IMR-90 (cell line): ENCODE measurements at regions not wholly inside any gene's neighbourhood (a gene's known extent, or its start where the extent isn't known, plus 50 kb on each side); places are given as distances from the start of the nearest gene placed in this dataset.
"Not testable (repeated sequence)": the region's sequence is repeated elsewhere in the genome, so short reads cannot be mapped to it uniquely, and the experiment has no call there.

Source experiments
- ATAC-seq: fragments of 200-7000 bp; cut with Tn5 transposase; 2 replicates; pipeline ENCODE4 v1.9.1; 2020; ENCODE audit warnings: low read depth, mild to moderate bottlenecking, moderate library complexity
- BruUV-seq: library from RNA; stranded (reverse); fragments of 400-500 nt; replicated peaks from 2 replicates; lab custom pipeline; 2021; lab: Mats Ljungman, UMichigan
- CTCF ChIA-PET: fragments of 300-600 bp; formaldehyde crosslinking; extraction: SDS; loops from one replicate; lab custom pipeline; 2021; ENCODE audit warnings: antibody characterized with exemption; lab: Yijun Ruan, JAX
- POLR2A ChIA-PET: fragments of 300-600 bp; sonication (Branson Sonifier 250); formaldehyde crosslinking; loops from one replicate; lab custom pipeline; 2022; ENCODE audit warnings: antibody characterized with exemption; ENCODE audit not compliant: unreplicated experiment; lab: Charles Lee
- DNase-seq: peaks from one replicate; pipeline ENCODE4 v3.0.0; 2013
- H2AFZ ChIP-seq: replicated peaks from 2 replicates; pipeline ENCODE3; 2013; ENCODE audit warnings: low read length, mild to moderate bottlenecking; ENCODE audit not compliant: poor library complexity
- H2AK5ac ChIP-seq: 2 replicates; pipeline ENCODE4 v1.6.1; 2013; ENCODE audit warnings: low read depth, low read length, inconsistent platforms
- H2AK9ac ChIP-seq: replicated peaks from 2 replicates; pipeline ENCODE3; 2013; ENCODE audit warnings: mild to moderate bottlenecking, low read depth, low read length, moderate library complexity; ENCODE audit not compliant: poor library complexity
- H2BK120ac ChIP-seq: 2 replicates; pipeline ENCODE4 v1.6.1; 2013; ENCODE audit warnings: low read depth, low read length, inconsistent platforms
- H2BK15ac ChIP-seq: 3 replicates; pipeline ENCODE4 v1.6.1; 2013; ENCODE audit warnings: low read depth, low read length, inconsistent platforms
- H2BK20ac ChIP-seq: 2 replicates; pipeline ENCODE4 v1.6.1; 2013; ENCODE audit warnings: low read depth, mild to moderate bottlenecking, inconsistent platforms, low read length, moderate library complexity
- H2BK5ac ChIP-seq: 2 replicates; pipeline ENCODE4 v1.6.1; 2013; ENCODE audit warnings: mild to moderate bottlenecking, low read depth, low read length, inconsistent platforms; ENCODE audit not compliant: poor library complexity, severe bottlenecking
- H3K14ac ChIP-seq: replicated peaks from 2 replicates; pipeline ENCODE4 v1.6.1; 2013; ENCODE audit warnings: low read depth, low read length, inconsistent platforms
- H3K18ac ChIP-seq: 2 replicates; pipeline ENCODE4 v1.6.1; 2013; ENCODE audit warnings: low read depth, low read length, control low read depth
- H3K23ac ChIP-seq: 2 replicates; pipeline ENCODE4 v1.6.1; 2013; ENCODE audit warnings: low read depth, low read length, inconsistent platforms
- H3K27ac ChIP-seq: 2 replicates; pipeline ENCODE4 v1.5.1; 2013; ENCODE audit warnings: mild to moderate bottlenecking, control low read depth, low read length; ENCODE audit not compliant: insufficient read depth
- H3K27me3 ChIP-seq: 2 replicates; pipeline ENCODE4 v1.6.1; 2013; ENCODE audit warnings: low read length; ENCODE audit not compliant: control insufficient read depth, insufficient read depth
- H3K36me3 ChIP-seq: 2 replicates; pipeline ENCODE4 v1.6.1; 2013; ENCODE audit warnings: low read length, mixed read lengths; ENCODE audit not compliant: control insufficient read depth, insufficient read depth
- H3K4ac ChIP-seq: 2 replicates; pipeline ENCODE4 v1.6.1; 2013; ENCODE audit warnings: low read depth, low read length, inconsistent platforms
- H3K4me1 ChIP-seq: 2 replicates; pipeline ENCODE4 v1.6.1; 2013; ENCODE audit warnings: low read length, mixed read lengths; ENCODE audit not compliant: control insufficient read depth, insufficient read depth
- H3K4me2 ChIP-seq: 2 replicates; pipeline ENCODE4 v1.6.1; 2013; ENCODE audit warnings: low read depth, mild to moderate bottlenecking, control low read depth, low read length, moderate library complexity
- H3K4me3 ChIP-seq: 2 replicates; pipeline ENCODE4 v1.5.1; 2013; ENCODE audit warnings: low read depth, mild to moderate bottlenecking, control low read depth, low read length, moderate library complexity; ENCODE audit not compliant: insufficient read depth
- H3K56ac ChIP-seq: 2 replicates; pipeline ENCODE4 v1.6.1; 2013; ENCODE audit warnings: low read length, inconsistent platforms; ENCODE audit not compliant: insufficient read depth; ENCODE audit errors: extremely low read depth
- H3K79me1 ChIP-seq, 2 experiments: 2 replicates each; pipeline ENCODE4 v1.6.1; 2013; ENCODE audit warnings: low read length in 2 of 2, inconsistent platforms in 1 of 2, low read depth in 1 of 2
- H3K9ac ChIP-seq: 2 replicates; pipeline ENCODE4 v1.6.1; 2013; ENCODE audit warnings: low read depth, low read length, control low read depth
- H3K9me1 ChIP-seq: 2 replicates; pipeline ENCODE4 v1.6.1; 2013; ENCODE audit warnings: low read length, inconsistent platforms; ENCODE audit not compliant: insufficient read depth
- H3K9me3 ChIP-seq: 2 replicates; pipeline ENCODE4 v1.6.1; 2013; ENCODE audit warnings: low read length; ENCODE audit not compliant: control insufficient read depth, insufficient read depth
- H4K20me1 ChIP-seq: 2 replicates; pipeline ENCODE4 v1.6.1; 2013; ENCODE audit warnings: low read length, inconsistent platforms; ENCODE audit not compliant: insufficient read depth
- H4K5ac ChIP-seq: 2 replicates; pipeline ENCODE4 v1.6.1; 2013; ENCODE audit warnings: mild to moderate bottlenecking, low read depth, low read length, control low read depth
- H4K8ac ChIP-seq, 2 experiments: 2 replicates each; pipeline ENCODE4 v1.6.1; 2013; ENCODE audit warnings: low read depth in 2 of 2, low read length in 2 of 2, control low read depth in 1 of 2, inconsistent platforms in 1 of 2
- H4K91ac ChIP-seq: 2 replicates; pipeline ENCODE4 v1.6.1; 2013; ENCODE audit warnings: low read depth, low read length, inconsistent platforms; ENCODE audit not compliant: insufficient read depth
- MAFK ChIP-seq: IDR thresholded peaks from 2 replicates; pipeline ENCODE4 v1.6.1; 2012; ENCODE audit warnings: low read depth, low read length, improper control_type of control experiment
- NFE2L2 ChIP-seq: fragments of 150-350 bp; IDR thresholded peaks from 2 replicates; pipeline ENCODE4 v1.6.1; 2016; ENCODE audit warnings: low read depth, mild to moderate bottlenecking, low read length
- POLR2A ChIP-seq: IDR thresholded peaks from 2 replicates; pipeline ENCODE4 v1.6.1; 2012; ENCODE audit warnings: mild to moderate bottlenecking, low read depth, low read length
- SMC3 ChIP-seq: fragments of 150-350 bp; IDR thresholded peaks from 2 replicates; pipeline ENCODE4 v1.6.1; 2016; ENCODE audit warnings: low read depth, mild to moderate bottlenecking, antibody characterized with exemption, low read length, moderate library complexity
- WGBS, 2 experiments: methylation state at CpG; one replicate each; pipeline versions ENCODE4 v1.1.5 to v1.1.7; 2013; ENCODE audit warnings: missing lambda C conversion rate in 2 of 2; ENCODE audit not compliant: insufficient read length in 1 of 2; ENCODE audit errors: extremely low coverage in 2 of 2; 5-methylcytosine and 5-hydroxymethylcytosine counted together
- dilution Hi-C: fragments of 300-500 bp; cut with HindIII; formaldehyde crosslinking; loops from one replicate; pipeline ENCODE4 v1.14.3; 2018; ENCODE audit warnings: low sequenced_read_pairs; ENCODE audit not compliant: unreplicated experiment
- in situ Hi-C: fragments of 300-500 bp; cut with MboI; formaldehyde crosslinking; loops from 3 replicates; pipeline ENCODE4 v1.14.3; 2019; ENCODE audit warnings: low sequenced_read_pairs, inconsistent platforms, mixed read lengths
- intact Hi-C: fragments of 100-400 bp; cut with micrococcal nuclease; formaldehyde crosslinking; loops from 2 replicates; pipeline ENCODE4 v1.10.0; 2022
- TF ChIP-seq, protein P1 (sequence below): conservative IDR thresholded peaks from 2 replicates; pipeline ENCODE4 v1.5.1; 2012; ENCODE audit warnings: mild to moderate bottlenecking, low read depth, low read length, improper control_type of control experiment

DNA sequence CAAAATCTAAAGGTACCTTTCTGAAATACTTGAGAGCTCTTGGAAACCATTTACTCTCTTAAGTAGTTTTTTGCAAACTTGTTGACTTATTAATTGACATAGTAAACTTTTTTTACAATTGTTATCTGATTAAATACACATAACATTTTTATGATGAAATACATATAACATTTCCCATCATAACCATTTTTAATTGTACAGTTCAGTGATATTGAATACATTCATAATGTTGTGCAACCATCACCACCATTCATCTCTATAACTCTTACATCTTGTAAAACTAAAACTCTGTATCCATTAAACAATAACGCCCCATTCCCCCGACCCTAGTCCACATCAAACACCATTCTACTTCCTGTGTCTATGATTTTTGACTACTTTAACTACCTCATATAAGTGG lies 95.7 kb upstream of the ZNF648 start:
- Histone ChIP-seq H3K4me2 (no peak overlapping the region), H2BK120ac (no peak overlapping the region), H3K18ac (no peak overlapping the region), H2AK9ac (no peak overlapping the region), H3K9ac (no peak overlapping the region), H3K4me3 (no peak overlapping the region), H3K9me3 (peaks cover 2% of the 10 kb centered on the region; the same call in 1 of the 2 replicates), H3K79me1 (no peaks in the 10 kb centered on the region), H3K23ac (no peak overlapping the region), H3K27ac (no peak overlapping the region), H2AFZ (no peak overlapping the region), H4K5ac (no peak overlapping the region), H3K36me3 (no peaks in the 10 kb centered on the region), H3K4ac (no peak overlapping the region), H2BK15ac (no peak overlapping the region), H2AK5ac (no peak overlapping the region), H3K4me1 (no peaks in the 10 kb centered on the region), H3K27me3 (no peaks in the 10 kb centered on the region), H2BK5ac (no peak overlapping the region), H3K56ac (no peak overlapping the region), H3K9me1 (no peaks in the 10 kb centered on the region), H4K20me1 (no peaks in the 10 kb centered on the region), H3K14ac (no peak overlapping the region), H4K91ac (no peak overlapping the region), H2BK20ac (no peak overlapping the region), H4K8ac (no peak overlapping the region)
- DNase-seq (no peak), ATAC-seq (no peak)
- ChIA-PET CTCF (no interaction called here), POLR2A (no interaction called here)
- in situ Hi-C loops (no loop called here), intact Hi-C loops (no loop called here), dilution Hi-C loops (no loop called here)
- BruUV-seq = no TSS peak
- no CpG with 5 or more reads among the region's 2 CpGs for WGBS, 2 experiments
- TF ChIP-seq MAFK (no peak), SMC3 (no peak), NFE2L2 (no peak), POLR2A (no peak)
- TF ChIP-seq, protein P1, sequence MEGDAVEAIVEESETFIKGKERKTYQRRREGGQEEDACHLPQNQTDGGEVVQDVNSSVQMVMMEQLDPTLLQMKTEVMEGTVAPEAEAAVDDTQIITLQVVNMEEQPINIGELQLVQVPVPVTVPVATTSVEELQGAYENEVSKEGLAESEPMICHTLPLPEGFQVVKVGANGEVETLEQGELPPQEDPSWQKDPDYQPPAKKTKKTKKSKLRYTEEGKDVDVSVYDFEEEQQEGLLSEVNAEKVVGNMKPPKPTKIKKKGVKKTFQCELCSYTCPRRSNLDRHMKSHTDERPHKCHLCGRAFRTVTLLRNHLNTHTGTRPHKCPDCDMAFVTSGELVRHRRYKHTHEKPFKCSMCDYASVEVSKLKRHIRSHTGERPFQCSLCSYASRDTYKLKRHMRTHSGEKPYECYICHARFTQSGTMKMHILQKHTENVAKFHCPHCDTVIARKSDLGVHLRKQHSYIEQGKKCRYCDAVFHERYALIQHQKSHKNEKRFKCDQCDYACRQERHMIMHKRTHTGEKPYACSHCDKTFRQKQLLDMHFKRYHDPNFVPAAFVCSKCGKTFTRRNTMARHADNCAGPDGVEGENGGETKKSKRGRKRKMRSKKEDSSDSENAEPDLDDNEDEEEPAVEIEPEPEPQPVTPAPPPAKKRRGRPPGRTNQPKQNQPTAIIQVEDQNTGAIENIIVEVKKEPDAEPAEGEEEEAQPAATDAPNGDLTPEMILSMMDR = no peak

DNA sequence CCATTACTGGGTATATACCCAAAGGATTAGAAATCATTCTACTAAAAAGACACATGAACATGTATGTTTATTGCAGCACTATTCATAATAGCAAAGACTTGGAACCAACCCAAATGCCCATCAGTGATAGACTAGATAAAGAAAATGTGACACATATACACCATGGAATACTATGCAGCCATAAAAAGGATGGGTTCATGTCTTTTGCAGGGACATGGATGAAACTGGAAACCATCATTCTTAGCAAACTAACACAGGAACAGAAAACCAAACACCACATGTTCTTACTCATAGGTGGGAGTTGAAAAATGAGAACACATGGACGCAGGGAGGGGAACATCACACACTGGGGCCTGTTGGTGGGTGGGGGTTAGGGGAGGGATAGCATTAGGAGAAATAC lies 92.9 kb upstream of the ZNF648 start:
- H3K9me3 ChIP-seq, H3K14ac ChIP-seq, H3K4me3 ChIP-seq, H2AK5ac ChIP-seq, BruUV-seq, H3K4me2 ChIP-seq, ATAC-seq, H3K36me3 ChIP-seq, H3K56ac ChIP-seq, H3K27ac ChIP-seq, H2AFZ ChIP-seq, H3K18ac ChIP-seq, H4K20me1 ChIP-seq, H4K91ac ChIP-seq, H4K5ac ChIP-seq, H3K23ac ChIP-seq, CTCF ChIA-PET, H2BK5ac ChIP-seq, H2BK15ac ChIP-seq, H3K4ac ChIP-seq, H2BK120ac ChIP-seq, H3K4me1 ChIP-seq, dilution Hi-C loops, H3K9me1 ChIP-seq, in situ Hi-C loops, H3K79me1 ChIP-seq, POLR2A ChIA-PET, H2AK9ac ChIP-seq, intact Hi-C loops, DNase-seq, H3K27me3 ChIP-seq, H2BK20ac ChIP-seq, H4K8ac ChIP-seq, H3K9ac ChIP-seq: not testable (repeated sequence)
- no CpG with 5 or more reads among the region's 1 CpG for WGBS, 2 experiments
